ENCODE measurements at regions not wholly inside any gene's neighbourhood (a gene's known extent, or its start where the extent isn't known, plus 50 kb on each side); places are given as distances from the start of the nearest gene placed in this dataset.
"Not testable (repeated sequence)": the region's sequence is repeated elsewhere in the genome, so short reads cannot be mapped to it uniquely, and the experiment has no call there.

DNA sequence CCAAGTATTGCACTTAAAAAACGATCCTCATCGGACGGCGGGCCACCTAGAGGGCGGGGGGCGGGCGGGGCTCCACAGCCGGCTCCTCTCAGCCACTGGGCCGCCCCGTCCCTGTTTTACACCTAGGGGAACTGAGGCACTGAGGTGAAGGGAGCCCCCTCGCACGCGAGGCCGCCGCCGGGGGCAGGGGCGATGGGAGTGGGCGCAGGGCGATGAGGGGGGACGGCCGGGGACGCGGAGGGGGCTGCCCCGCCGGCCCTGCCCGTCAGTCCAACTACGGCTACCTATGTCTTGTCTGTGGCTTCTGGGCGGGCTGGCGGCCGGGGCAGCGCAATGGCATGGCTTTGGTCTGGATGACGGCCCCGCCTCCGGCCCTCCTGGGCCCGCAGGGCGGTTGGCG is 90.4 kb downstream of the GOLGA8K start:
- TF ChIP-seq, protein P1, sequence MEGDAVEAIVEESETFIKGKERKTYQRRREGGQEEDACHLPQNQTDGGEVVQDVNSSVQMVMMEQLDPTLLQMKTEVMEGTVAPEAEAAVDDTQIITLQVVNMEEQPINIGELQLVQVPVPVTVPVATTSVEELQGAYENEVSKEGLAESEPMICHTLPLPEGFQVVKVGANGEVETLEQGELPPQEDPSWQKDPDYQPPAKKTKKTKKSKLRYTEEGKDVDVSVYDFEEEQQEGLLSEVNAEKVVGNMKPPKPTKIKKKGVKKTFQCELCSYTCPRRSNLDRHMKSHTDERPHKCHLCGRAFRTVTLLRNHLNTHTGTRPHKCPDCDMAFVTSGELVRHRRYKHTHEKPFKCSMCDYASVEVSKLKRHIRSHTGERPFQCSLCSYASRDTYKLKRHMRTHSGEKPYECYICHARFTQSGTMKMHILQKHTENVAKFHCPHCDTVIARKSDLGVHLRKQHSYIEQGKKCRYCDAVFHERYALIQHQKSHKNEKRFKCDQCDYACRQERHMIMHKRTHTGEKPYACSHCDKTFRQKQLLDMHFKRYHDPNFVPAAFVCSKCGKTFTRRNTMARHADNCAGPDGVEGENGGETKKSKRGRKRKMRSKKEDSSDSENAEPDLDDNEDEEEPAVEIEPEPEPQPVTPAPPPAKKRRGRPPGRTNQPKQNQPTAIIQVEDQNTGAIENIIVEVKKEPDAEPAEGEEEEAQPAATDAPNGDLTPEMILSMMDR (conservative IDR thresholded peaks at IDR 0.05; ENCODE audit: low read depth, low read length), result not testable (repeated sequence)
- not testable (repeated sequence) for TF ChIP-seq EZH2 (IDR thresholded peaks at IDR 0.05; ENCODE audit: low read length, unreplicated experiment); EZH2phosphoT487 (IDR thresholded peaks at IDR 0.05; ENCODE audit: borderline replicate concordance, low read length)

Measured in PC-3 (cell line).